ENCODE measurements at regions not wholly inside any gene's neighbourhood (a gene's known extent, or its start where the extent isn't known, plus 50 kb on each side); places are given as distances from the start of the nearest gene placed in this dataset.

GRCh38 chr21:27653481-27653880 lies 686.6 kb upstream of the ADAMTS5 start:
- TF ChIP-seq PREB (CRISPR knock-in tag; IDR thresholded peaks at IDR 0.05; ENCODE audit: borderline replicate concordance) (no peak), ZNF317 (CRISPR knock-in tag; IDR thresholded peaks at IDR 0.05; ENCODE audit: borderline replicate concordance, low read depth) (no peak), NFYB (CRISPR knock-in tag; conservative IDR thresholded peaks at IDR 0.05; ENCODE audit: low read depth) (no peak), IRF1 (CRISPR knock-in tag; IDR thresholded peaks at IDR 0.05) (no peak), SP1 (CRISPR knock-in tag; conservative IDR thresholded peaks at IDR 0.05) (no peak)
- TF ChIP-seq, protein P1, sequence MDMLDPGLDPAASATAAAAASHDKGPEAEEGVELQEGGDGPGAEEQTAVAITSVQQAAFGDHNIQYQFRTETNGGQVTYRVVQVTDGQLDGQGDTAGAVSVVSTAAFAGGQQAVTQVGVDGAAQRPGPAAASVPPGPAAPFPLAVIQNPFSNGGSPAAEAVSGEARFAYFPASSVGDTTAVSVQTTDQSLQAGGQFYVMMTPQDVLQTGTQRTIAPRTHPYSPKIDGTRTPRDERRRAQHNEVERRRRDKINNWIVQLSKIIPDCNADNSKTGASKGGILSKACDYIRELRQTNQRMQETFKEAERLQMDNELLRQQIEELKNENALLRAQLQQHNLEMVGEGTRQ (CRISPR knock-in tag; IDR thresholded peaks at IDR 0.05): no peak
- TF ChIP-seq, protein P2, sequence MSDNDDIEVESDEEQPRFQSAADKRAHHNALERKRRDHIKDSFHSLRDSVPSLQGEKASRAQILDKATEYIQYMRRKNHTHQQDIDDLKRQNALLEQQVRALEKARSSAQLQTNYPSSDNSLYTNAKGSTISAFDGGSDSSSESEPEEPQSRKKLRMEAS (CRISPR knock-in tag; IDR thresholded peaks at IDR 0.05): no peak
- TF ChIP-seq, protein P3, sequence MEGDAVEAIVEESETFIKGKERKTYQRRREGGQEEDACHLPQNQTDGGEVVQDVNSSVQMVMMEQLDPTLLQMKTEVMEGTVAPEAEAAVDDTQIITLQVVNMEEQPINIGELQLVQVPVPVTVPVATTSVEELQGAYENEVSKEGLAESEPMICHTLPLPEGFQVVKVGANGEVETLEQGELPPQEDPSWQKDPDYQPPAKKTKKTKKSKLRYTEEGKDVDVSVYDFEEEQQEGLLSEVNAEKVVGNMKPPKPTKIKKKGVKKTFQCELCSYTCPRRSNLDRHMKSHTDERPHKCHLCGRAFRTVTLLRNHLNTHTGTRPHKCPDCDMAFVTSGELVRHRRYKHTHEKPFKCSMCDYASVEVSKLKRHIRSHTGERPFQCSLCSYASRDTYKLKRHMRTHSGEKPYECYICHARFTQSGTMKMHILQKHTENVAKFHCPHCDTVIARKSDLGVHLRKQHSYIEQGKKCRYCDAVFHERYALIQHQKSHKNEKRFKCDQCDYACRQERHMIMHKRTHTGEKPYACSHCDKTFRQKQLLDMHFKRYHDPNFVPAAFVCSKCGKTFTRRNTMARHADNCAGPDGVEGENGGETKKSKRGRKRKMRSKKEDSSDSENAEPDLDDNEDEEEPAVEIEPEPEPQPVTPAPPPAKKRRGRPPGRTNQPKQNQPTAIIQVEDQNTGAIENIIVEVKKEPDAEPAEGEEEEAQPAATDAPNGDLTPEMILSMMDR (IDR thresholded peaks at IDR 0.05): no peak
